SW 1271 (cell line): ENCODE measurements at regions not wholly inside any gene's neighbourhood (a gene's known extent, or its start where the extent isn't known, plus 50 kb on each side); places are given as distances from the start of the nearest gene placed in this dataset.
"Not testable (repeated sequence)": the region's sequence is repeated elsewhere in the genome, so short reads cannot be mapped to it uniquely, and the experiment has no call there.

ENCODE experiments used
- DNase-seq, 2 experiments: peaks; one replicate each; lab custom pipeline; 2025; lab: John Stamatoyannopoulos, UW

GRCh38 chr14:23898359-23898758 lies 55.2 kb upstream of the DHRS4 start:
- not testable (repeated sequence) for DNase-seq

GRCh38 chr14:23899788-23900187 lies 53.8 kb upstream of the DHRS4 start:
- DNase-seq: no peak

GRCh38 chr14:23903442-23903841 lies 50.1 kb upstream of the DHRS4 start:
- no peak for DNase-seq
